SU-DHL-6 (cell line): ENCODE measurements at regions not wholly inside any gene's neighbourhood (a gene's known extent, or its start where the extent isn't known, plus 50 kb on each side); places are given as distances from the start of the nearest gene placed in this dataset.

Experiments
- EZH2phosphoT487 ChIP-seq: fragments of 200-600 bp; sonication (generic), shearing (Covaris generic); conservative IDR thresholded peaks from 2 replicates; pipeline ENCODE4 v1.6.1; 2018; ENCODE audit warnings: mild to moderate bottlenecking, antibody characterized with exemption, low read length, moderate library complexity, mixed read lengths
- TF ChIP-seq, protein P1 (sequence below): fragments of 200-600 bp; sonication (generic); IDR thresholded peaks from one replicate; pipeline ENCODE4 v1.5.1; 2017; ENCODE audit warnings: antibody characterized with exemption, mild to moderate bottlenecking, low read length, moderate library complexity; ENCODE audit not compliant: insufficient read depth, poor library complexity, severe bottlenecking

DNA sequence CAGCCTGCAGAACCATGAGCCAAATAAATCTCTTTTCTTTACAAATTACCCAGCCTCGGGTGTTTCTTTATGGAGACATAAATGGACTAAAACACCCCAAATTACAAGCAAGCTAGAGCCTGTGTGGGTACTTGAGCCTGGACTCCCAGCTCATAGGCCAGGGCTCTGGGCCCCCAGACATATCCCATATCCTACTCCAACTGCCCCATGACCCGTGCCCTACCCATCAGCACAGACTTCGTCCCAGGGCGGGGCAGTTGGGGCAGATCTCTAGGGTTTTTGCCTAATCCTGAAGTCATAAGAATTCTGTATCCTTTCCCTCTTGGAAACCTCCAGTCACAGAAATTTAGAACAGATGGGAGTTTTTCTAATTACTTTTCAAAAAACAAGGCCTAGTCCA is 90.7 kb downstream of the DDX1 start:
- TF ChIP-seq, protein P1, sequence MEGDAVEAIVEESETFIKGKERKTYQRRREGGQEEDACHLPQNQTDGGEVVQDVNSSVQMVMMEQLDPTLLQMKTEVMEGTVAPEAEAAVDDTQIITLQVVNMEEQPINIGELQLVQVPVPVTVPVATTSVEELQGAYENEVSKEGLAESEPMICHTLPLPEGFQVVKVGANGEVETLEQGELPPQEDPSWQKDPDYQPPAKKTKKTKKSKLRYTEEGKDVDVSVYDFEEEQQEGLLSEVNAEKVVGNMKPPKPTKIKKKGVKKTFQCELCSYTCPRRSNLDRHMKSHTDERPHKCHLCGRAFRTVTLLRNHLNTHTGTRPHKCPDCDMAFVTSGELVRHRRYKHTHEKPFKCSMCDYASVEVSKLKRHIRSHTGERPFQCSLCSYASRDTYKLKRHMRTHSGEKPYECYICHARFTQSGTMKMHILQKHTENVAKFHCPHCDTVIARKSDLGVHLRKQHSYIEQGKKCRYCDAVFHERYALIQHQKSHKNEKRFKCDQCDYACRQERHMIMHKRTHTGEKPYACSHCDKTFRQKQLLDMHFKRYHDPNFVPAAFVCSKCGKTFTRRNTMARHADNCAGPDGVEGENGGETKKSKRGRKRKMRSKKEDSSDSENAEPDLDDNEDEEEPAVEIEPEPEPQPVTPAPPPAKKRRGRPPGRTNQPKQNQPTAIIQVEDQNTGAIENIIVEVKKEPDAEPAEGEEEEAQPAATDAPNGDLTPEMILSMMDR: no peak
- no peak for TF ChIP-seq EZH2phosphoT487
